ENCODE measurements at regions not wholly inside any gene's neighbourhood (a gene's known extent, or its start where the extent isn't known, plus 50 kb on each side); places are given as distances from the start of the nearest gene placed in this dataset.

DNA sequence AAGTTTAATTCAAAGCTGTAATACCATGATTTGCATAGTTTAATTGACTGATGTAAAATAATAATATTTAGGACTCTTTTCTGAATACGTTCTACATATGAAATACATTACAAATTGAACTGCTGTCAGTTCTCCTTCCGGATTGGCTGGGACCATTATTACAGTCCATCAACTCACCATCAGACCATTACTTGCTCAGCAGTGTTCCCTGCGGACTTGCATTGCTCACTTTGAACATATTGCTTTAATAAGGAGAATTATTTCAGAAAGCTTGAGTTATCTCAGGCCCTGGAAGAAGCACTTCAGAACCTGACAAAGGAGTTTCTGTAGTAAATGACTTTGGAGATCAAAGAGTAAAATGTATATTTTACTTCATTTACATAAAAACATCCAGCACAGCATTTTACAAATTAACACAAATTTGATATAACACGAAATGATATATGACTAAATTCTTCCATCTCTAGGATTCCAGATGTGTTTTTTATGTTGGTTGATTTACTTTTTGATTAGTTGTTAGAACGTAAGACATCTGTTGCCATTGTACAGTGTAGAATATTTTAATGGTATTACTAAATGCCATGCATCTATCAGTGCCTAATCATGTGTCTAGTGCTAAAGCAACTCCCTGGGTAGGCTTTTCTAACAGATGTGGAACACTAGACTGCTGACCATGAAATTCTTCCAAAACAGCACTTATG is 418.5 kb upstream of the SEMA3A start:
- TF ChIP-seq, protein P1, sequence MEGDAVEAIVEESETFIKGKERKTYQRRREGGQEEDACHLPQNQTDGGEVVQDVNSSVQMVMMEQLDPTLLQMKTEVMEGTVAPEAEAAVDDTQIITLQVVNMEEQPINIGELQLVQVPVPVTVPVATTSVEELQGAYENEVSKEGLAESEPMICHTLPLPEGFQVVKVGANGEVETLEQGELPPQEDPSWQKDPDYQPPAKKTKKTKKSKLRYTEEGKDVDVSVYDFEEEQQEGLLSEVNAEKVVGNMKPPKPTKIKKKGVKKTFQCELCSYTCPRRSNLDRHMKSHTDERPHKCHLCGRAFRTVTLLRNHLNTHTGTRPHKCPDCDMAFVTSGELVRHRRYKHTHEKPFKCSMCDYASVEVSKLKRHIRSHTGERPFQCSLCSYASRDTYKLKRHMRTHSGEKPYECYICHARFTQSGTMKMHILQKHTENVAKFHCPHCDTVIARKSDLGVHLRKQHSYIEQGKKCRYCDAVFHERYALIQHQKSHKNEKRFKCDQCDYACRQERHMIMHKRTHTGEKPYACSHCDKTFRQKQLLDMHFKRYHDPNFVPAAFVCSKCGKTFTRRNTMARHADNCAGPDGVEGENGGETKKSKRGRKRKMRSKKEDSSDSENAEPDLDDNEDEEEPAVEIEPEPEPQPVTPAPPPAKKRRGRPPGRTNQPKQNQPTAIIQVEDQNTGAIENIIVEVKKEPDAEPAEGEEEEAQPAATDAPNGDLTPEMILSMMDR (IDR thresholded peaks at IDR 0.05; ENCODE audit: borderline replicate concordance, extremely low read depth, low read length, poor library complexity, severe bottlenecking), result no peak
- TF ChIP-seq EZH2 (IDR thresholded peaks at IDR 0.05; ENCODE audit: borderline replicate concordance, low read depth, low read length, severe bottlenecking), result no peak

Data from DND-41 (cell line).